IMR-90 (cell line): ENCODE measurements at regions not wholly inside any gene's neighbourhood (a gene's known extent, or its start where the extent isn't known, plus 50 kb on each side); places are given as distances from the start of the nearest gene placed in this dataset.

Experiments used
- ATAC-seq: fragments of 200-7000 bp; cut with Tn5 transposase; 2 replicates; pipeline ENCODE4 v1.9.1; 2020; ENCODE audit warnings: low read depth, mild to moderate bottlenecking, moderate library complexity
- BruUV-seq: library from RNA; stranded (reverse); fragments of 400-500 nt; replicated peaks from 2 replicates; lab custom pipeline; 2021; lab: Mats Ljungman, UMichigan
- CTCF ChIA-PET: fragments of 300-600 bp; formaldehyde crosslinking; extraction: SDS; loops from one replicate; lab custom pipeline; 2021; ENCODE audit warnings: antibody characterized with exemption; lab: Yijun Ruan, JAX
- POLR2A ChIA-PET: fragments of 300-600 bp; sonication (Branson Sonifier 250); formaldehyde crosslinking; loops from one replicate; lab custom pipeline; 2022; ENCODE audit warnings: antibody characterized with exemption; ENCODE audit not compliant: unreplicated experiment; lab: Charles Lee
- DNase-seq: peaks from one replicate; pipeline ENCODE4 v3.0.0; 2013
- H2AFZ ChIP-seq: replicated peaks from 2 replicates; pipeline ENCODE3; 2013; ENCODE audit warnings: low read length, mild to moderate bottlenecking; ENCODE audit not compliant: poor library complexity
- H2AK5ac ChIP-seq: 2 replicates; pipeline ENCODE4 v1.6.1; 2013; ENCODE audit warnings: low read depth, low read length, inconsistent platforms
- H2AK9ac ChIP-seq: replicated peaks from 2 replicates; pipeline ENCODE3; 2013; ENCODE audit warnings: mild to moderate bottlenecking, low read depth, low read length, moderate library complexity; ENCODE audit not compliant: poor library complexity
- H2BK120ac ChIP-seq: 2 replicates; pipeline ENCODE4 v1.6.1; 2013; ENCODE audit warnings: low read depth, low read length, inconsistent platforms
- H2BK15ac ChIP-seq: 3 replicates; pipeline ENCODE4 v1.6.1; 2013; ENCODE audit warnings: low read depth, low read length, inconsistent platforms
- H2BK20ac ChIP-seq: 2 replicates; pipeline ENCODE4 v1.6.1; 2013; ENCODE audit warnings: low read depth, mild to moderate bottlenecking, inconsistent platforms, low read length, moderate library complexity
- H2BK5ac ChIP-seq: 2 replicates; pipeline ENCODE4 v1.6.1; 2013; ENCODE audit warnings: mild to moderate bottlenecking, low read depth, low read length, inconsistent platforms; ENCODE audit not compliant: poor library complexity, severe bottlenecking
- H3K14ac ChIP-seq: replicated peaks from 2 replicates; pipeline ENCODE4 v1.6.1; 2013; ENCODE audit warnings: low read depth, low read length, inconsistent platforms
- H3K18ac ChIP-seq: 2 replicates; pipeline ENCODE4 v1.6.1; 2013; ENCODE audit warnings: low read depth, low read length, control low read depth
- H3K23ac ChIP-seq: 2 replicates; pipeline ENCODE4 v1.6.1; 2013; ENCODE audit warnings: low read depth, low read length, inconsistent platforms
- H3K27ac ChIP-seq: 2 replicates; pipeline ENCODE4 v1.5.1; 2013; ENCODE audit warnings: mild to moderate bottlenecking, control low read depth, low read length; ENCODE audit not compliant: insufficient read depth
- H3K27me3 ChIP-seq: 2 replicates; pipeline ENCODE4 v1.6.1; 2013; ENCODE audit warnings: low read length; ENCODE audit not compliant: control insufficient read depth, insufficient read depth
- H3K36me3 ChIP-seq: 2 replicates; pipeline ENCODE4 v1.6.1; 2013; ENCODE audit warnings: low read length, mixed read lengths; ENCODE audit not compliant: control insufficient read depth, insufficient read depth
- H3K4ac ChIP-seq: 2 replicates; pipeline ENCODE4 v1.6.1; 2013; ENCODE audit warnings: low read depth, low read length, inconsistent platforms
- H3K4me1 ChIP-seq: 2 replicates; pipeline ENCODE4 v1.6.1; 2013; ENCODE audit warnings: low read length, mixed read lengths; ENCODE audit not compliant: control insufficient read depth, insufficient read depth
- H3K4me2 ChIP-seq: 2 replicates; pipeline ENCODE4 v1.6.1; 2013; ENCODE audit warnings: low read depth, mild to moderate bottlenecking, control low read depth, low read length, moderate library complexity
- H3K4me3 ChIP-seq: 2 replicates; pipeline ENCODE4 v1.5.1; 2013; ENCODE audit warnings: low read depth, mild to moderate bottlenecking, control low read depth, low read length, moderate library complexity; ENCODE audit not compliant: insufficient read depth
- H3K56ac ChIP-seq: 2 replicates; pipeline ENCODE4 v1.6.1; 2013; ENCODE audit warnings: low read length, inconsistent platforms; ENCODE audit not compliant: insufficient read depth; ENCODE audit errors: extremely low read depth
- H3K79me1 ChIP-seq, 2 experiments: 2 replicates each; pipeline ENCODE4 v1.6.1; 2013; ENCODE audit warnings: low read length in 2 of 2, inconsistent platforms in 1 of 2, low read depth in 1 of 2
- H3K9ac ChIP-seq: 2 replicates; pipeline ENCODE4 v1.6.1; 2013; ENCODE audit warnings: low read depth, low read length, control low read depth
- H3K9me1 ChIP-seq: 2 replicates; pipeline ENCODE4 v1.6.1; 2013; ENCODE audit warnings: low read length, inconsistent platforms; ENCODE audit not compliant: insufficient read depth
- H3K9me3 ChIP-seq: 2 replicates; pipeline ENCODE4 v1.6.1; 2013; ENCODE audit warnings: low read length; ENCODE audit not compliant: control insufficient read depth, insufficient read depth
- H4K20me1 ChIP-seq: 2 replicates; pipeline ENCODE4 v1.6.1; 2013; ENCODE audit warnings: low read length, inconsistent platforms; ENCODE audit not compliant: insufficient read depth
- H4K5ac ChIP-seq: 2 replicates; pipeline ENCODE4 v1.6.1; 2013; ENCODE audit warnings: mild to moderate bottlenecking, low read depth, low read length, control low read depth
- H4K8ac ChIP-seq, 2 experiments: 2 replicates each; pipeline ENCODE4 v1.6.1; 2013; ENCODE audit warnings: low read depth in 2 of 2, low read length in 2 of 2, control low read depth in 1 of 2, inconsistent platforms in 1 of 2
- H4K91ac ChIP-seq: 2 replicates; pipeline ENCODE4 v1.6.1; 2013; ENCODE audit warnings: low read depth, low read length, inconsistent platforms; ENCODE audit not compliant: insufficient read depth
- BHLHE40 ChIP-seq: fragments of 150-350 bp; IDR thresholded peaks from 2 replicates; pipeline ENCODE4 v1.6.1; 2016; ENCODE audit warnings: mild to moderate bottlenecking, low read depth, low read length
- CEBPB ChIP-seq: IDR thresholded peaks from 2 replicates; pipeline ENCODE4 v1.6.1; 2012; ENCODE audit warnings: low read depth, low read length, improper control_type of control experiment
- CHD1 ChIP-seq: IDR thresholded peaks from 2 replicates; pipeline ENCODE4 v1.6.1; 2012; ENCODE audit warnings: low read depth, low read length, improper control_type of control experiment
- ELK1 ChIP-seq: fragments of 150-350 bp; IDR thresholded peaks from 2 replicates; pipeline ENCODE4 v1.6.1; 2016; ENCODE audit warnings: low read depth, mild to moderate bottlenecking, low read length, moderate library complexity, borderline replicate concordance
- FOS ChIP-seq: fragments of 150-350 bp; IDR thresholded peaks from 2 replicates; pipeline ENCODE4 v1.6.1; 2016; ENCODE audit warnings: low read depth, low read length
- MAFK ChIP-seq: IDR thresholded peaks from 2 replicates; pipeline ENCODE4 v1.6.1; 2012; ENCODE audit warnings: low read depth, low read length, improper control_type of control experiment
- NFE2L2 ChIP-seq: fragments of 150-350 bp; IDR thresholded peaks from 2 replicates; pipeline ENCODE4 v1.6.1; 2016; ENCODE audit warnings: low read depth, mild to moderate bottlenecking, low read length
- WGBS, 2 experiments: methylation state at CpG; one replicate each; pipeline versions ENCODE4 v1.1.5 to v1.1.7; 2013; ENCODE audit warnings: missing lambda C conversion rate in 2 of 2; ENCODE audit not compliant: insufficient read length in 1 of 2; ENCODE audit errors: extremely low coverage in 2 of 2; 5-methylcytosine and 5-hydroxymethylcytosine counted together
- dilution Hi-C: fragments of 300-500 bp; cut with HindIII; formaldehyde crosslinking; loops from one replicate; pipeline ENCODE4 v1.14.3; 2018; ENCODE audit warnings: low sequenced_read_pairs; ENCODE audit not compliant: unreplicated experiment
- in situ Hi-C: fragments of 300-500 bp; cut with MboI; formaldehyde crosslinking; loops from 3 replicates; pipeline ENCODE4 v1.14.3; 2019; ENCODE audit warnings: low sequenced_read_pairs, inconsistent platforms, mixed read lengths
- intact Hi-C: fragments of 100-400 bp; cut with micrococcal nuclease; formaldehyde crosslinking; loops from 2 replicates; pipeline ENCODE4 v1.10.0; 2022

GRCh38 chr21:29231756-29232529 is 66.8 kb upstream of the BACH1 start:
- peak overlapping the region; percentile 53 for H2BK5ac ChIP-seq
- peak overlapping the region; percentile 67 for H4K91ac ChIP-seq
- no peak for ATAC-seq
- H2BK15ac ChIP-seq = peak overlapping the region; percentile 83; the same call in 2 of the 3 replicates
- no peak overlapping the region for H2AK9ac ChIP-seq
- H3K4me2 ChIP-seq = no peak overlapping the region
- no peaks in the 10 kb centered on the region for H3K79me1 ChIP-seq
- no peak overlapping the region for H3K23ac ChIP-seq
- H2AFZ ChIP-seq = no peak overlapping the region
- no peaks in the 10 kb centered on the region for H3K9me3 ChIP-seq
- intact Hi-C loops (no loop called here), in situ Hi-C loops (no loop called here), dilution Hi-C loops (no loop called here)
- BruUV-seq = no TSS peak
- no peaks in the 10 kb centered on the region for H3K9me1 ChIP-seq
- TF ChIP-seq ELK1 (no peak), NFE2L2 (no peak), BHLHE40 (no peak), CHD1 (no peak), CEBPB (no peak), MAFK (no peak), FOS (no peak)
- ChIA-PET POLR2A (no interaction called here), CTCF (no interaction called here)
- H4K20me1 ChIP-seq = no peaks in the 10 kb centered on the region
- H3K56ac ChIP-seq = no peak overlapping the region
- no peaks in the 10 kb centered on the region for H3K36me3 ChIP-seq
- H3K9ac ChIP-seq = no peak overlapping the region
- 90% methylated on average over 2 of the region's 6 CpGs; no CpG with 5 or more reads in 1 of the 2 experiments for WGBS, 2 experiments
- peak overlapping the region; percentile 68 for H3K14ac ChIP-seq
- H3K27ac ChIP-seq = no peak overlapping the region
- H3K4me3 ChIP-seq = no peak overlapping the region
- H3K4ac ChIP-seq = peak overlapping the region; percentile 63
- no peak for DNase-seq
- H3K4me1 ChIP-seq = peaks cover 4% of the 10 kb centered on the region
- peak overlapping the region; percentile 66 for H2BK20ac ChIP-seq
- H2AK5ac ChIP-seq = peak overlapping the region; percentile 10; the same call in 1 of the 2 replicates
- H2BK120ac ChIP-seq = peak overlapping the region; percentile 64
- H3K27me3 ChIP-seq = no peaks in the 10 kb centered on the region
- H4K5ac ChIP-seq = peak overlapping the region; percentile 39; the same call in 1 of the 2 replicates
- peak overlapping the region; percentile 41 to 42; a peak in 2 of 4 replicates for H4K8ac ChIP-seq
- H3K18ac ChIP-seq = peak overlapping the region; percentile 77; the same call in 1 of the 2 replicates
